Endothelial cell of umbilical vein (primary cell): ENCODE measurements at regions not wholly inside any gene's neighbourhood (a gene's known extent, or its start where the extent isn't known, plus 50 kb on each side); places are given as distances from the start of the nearest gene placed in this dataset.

Experiments used
- BruUV-seq: library from RNA; stranded (reverse); fragments of 400-500 nt; replicated peaks from 2 replicates; lab custom pipeline; 2021; lab: Mats Ljungman, UMichigan
- CTCF ChIA-PET: fragments of 300-600, 350-600 bp; sonication (Branson Sonifier 250); formaldehyde crosslinking; loops from one replicate; lab custom pipeline; 2021; ENCODE audit warnings: antibody characterized with exemption, inconsistent platforms; lab: Charles Lee
- POLR2A ChIA-PET: fragments of 300-600, 350-600 bp; sonication (Branson Sonifier 250); formaldehyde crosslinking; loops from one replicate; lab custom pipeline; 2021; ENCODE audit warnings: antibody characterized with exemption, inconsistent platforms; lab: Charles Lee
- DNase-seq: peaks from one replicate; pipeline ENCODE4 v3.0.0-alpha.2; 2011; ENCODE audit warnings: low read depth, low spot score
- FAIRE-seq: peaks from 2 replicates; lab custom pipeline; 2011; peaks lifted over from hg19 to GRCh38; lab: Jason Lieb, UNC
- H2AFZ ChIP-seq: 2 replicates; pipeline ENCODE4 v1.6.0; 2012; ENCODE audit warnings: low read depth, low read length, control low read depth, inconsistent platforms
- H3K27ac ChIP-seq: 2 replicates; pipeline ENCODE4 v1.5.1; 2011; ENCODE audit warnings: low read depth, mild to moderate bottlenecking, control low read depth, low read length, moderate library complexity; ENCODE audit not compliant: insufficient read depth
- H3K27me3 ChIP-seq, 2 experiments: 2 replicates each; pipeline versions ENCODE4 v1.6.0 to v1.6.1; 2011; ENCODE audit warnings: low read length in 2 of 2, mixed read lengths in 1 of 2; ENCODE audit not compliant: control insufficient read depth in 2 of 2, insufficient read depth in 2 of 2
- H3K36me3 ChIP-seq, 2 experiments: 2 replicates in 1 of 2; 3 replicates in 1 of 2; pipeline ENCODE4 v1.5.1; 2011; ENCODE audit warnings: low read length in 2 of 2, mild to moderate bottlenecking in 1 of 2, moderate library complexity in 1 of 2; ENCODE audit not compliant: control insufficient read depth in 2 of 2, insufficient read depth in 2 of 2; ENCODE audit errors: extremely low read depth in 1 of 2
- H3K4me1 ChIP-seq: 3 replicates; pipeline ENCODE4 v1.5.1; 2011; ENCODE audit warnings: mild to moderate bottlenecking, low read length; ENCODE audit not compliant: control insufficient read depth, insufficient read depth; ENCODE audit errors: extremely low read depth
- H3K4me2 ChIP-seq: 2 replicates; pipeline ENCODE4 v1.6.1; 2011; ENCODE audit warnings: low read length, control low read depth, mixed read lengths; ENCODE audit not compliant: insufficient read depth
- H3K4me3 ChIP-seq, 3 experiments: fragments of 200-600 bp in 1 of 3; sonication (generic), shearing (Covaris generic) in 1 of 3; replicated peaks in 1 of 3; 2 replicates each; pipeline ENCODE4 v1.5.1; 2011 to 2016; ENCODE audit warnings: control low read depth in 3 of 3, low read length in 3 of 3, mild to moderate bottlenecking in 2 of 3, inconsistent platforms in 1 of 3, low read depth in 1 of 3, moderate library complexity in 1 of 3; ENCODE audit not compliant: insufficient read depth in 1 of 3
- H3K79me2 ChIP-seq: 2 replicates; pipeline ENCODE4 v1.6.0; 2012; ENCODE audit warnings: low read length, inconsistent platforms; ENCODE audit not compliant: control insufficient read depth, insufficient read depth
- H3K9ac ChIP-seq: replicated peaks from 2 replicates; pipeline ENCODE3; 2011; ENCODE audit warnings: low read length, control low read depth; ENCODE audit not compliant: insufficient read depth; ENCODE audit errors: extremely low read depth
- H3K9me1 ChIP-seq: replicated peaks from 3 replicates; pipeline ENCODE4 v1.6.0; 2011; ENCODE audit warnings: mild to moderate bottlenecking, low read length; ENCODE audit not compliant: control insufficient read depth, insufficient read depth; ENCODE audit errors: extremely low read depth
- H3K9me3 ChIP-seq: replicated peaks from 2 replicates; pipeline ENCODE4 v1.5.1; 2012; ENCODE audit warnings: low read length, inconsistent platforms; ENCODE audit not compliant: control insufficient read depth, insufficient read depth
- H4K20me1 ChIP-seq: replicated peaks from 2 replicates; pipeline ENCODE3; 2011; ENCODE audit warnings: mild to moderate bottlenecking, low read length; ENCODE audit not compliant: control insufficient read depth, insufficient read depth; ENCODE audit errors: extremely low read depth
- CTCF ChIP-seq, 2 donors: IDR thresholded peaks; 1 replicate in 1 of 2; 2 replicates in 1 of 2; pipeline ENCODE4 v1.5.1; 2011; ENCODE audit warnings: low read length in 2 of 2, mild to moderate bottlenecking in 2 of 2, moderate library complexity in 2 of 2, control low read depth in 1 of 2, inconsistent platforms in 1 of 2, low read depth in 1 of 2; ENCODE audit not compliant: insufficient read depth in 1 of 2; ENCODE audit errors: extremely low read depth in 1 of 2
- EZH2 ChIP-seq: IDR thresholded peaks from 2 replicates; pipeline ENCODE4 v1.6.1; 2012; ENCODE audit warnings: borderline replicate concordance, low read depth, mild to moderate bottlenecking, moderate library complexity, low read length, inconsistent platforms; ENCODE audit not compliant: severe bottlenecking
- FOS ChIP-seq: IDR thresholded peaks from 2 replicates; pipeline ENCODE4 v1.6.1; 2011; ENCODE audit warnings: mild to moderate bottlenecking, low read length, moderate library complexity, borderline replicate concordance; ENCODE audit not compliant: insufficient read depth
- GATA2 ChIP-seq: IDR thresholded peaks from 2 replicates; pipeline ENCODE4 v1.7.0; 2011; ENCODE audit warnings: low read depth, mild to moderate bottlenecking, moderate library complexity, mixed read lengths, low read length; ENCODE audit not compliant: insufficient read length, insufficient read depth
- JUN ChIP-seq: IDR thresholded peaks from 2 replicates; pipeline ENCODE4 v1.6.1; 2011; ENCODE audit warnings: borderline replicate concordance, low read depth; ENCODE audit not compliant: insufficient read length, insufficient read depth
- MAX ChIP-seq: IDR thresholded peaks from 2 replicates; pipeline ENCODE4 v1.6.1; 2011; ENCODE audit not compliant: insufficient read depth, insufficient read length
- MYC ChIP-seq: IDR thresholded peaks from one replicate; pipeline ENCODE4 v1.6.1; 2011; ENCODE audit warnings: mild to moderate bottlenecking, low read depth, low read length
- POLR2A ChIP-seq: IDR thresholded peaks from 2 replicates; pipeline ENCODE4 v1.6.1; 2012; ENCODE audit warnings: low read depth, mild to moderate bottlenecking, control low read depth, low read length
- POLR2AphosphoS5 ChIP-seq: IDR thresholded peaks from 2 replicates; pipeline ENCODE4 v1.6.1; 2012; ENCODE audit warnings: low read depth, mild to moderate bottlenecking, control low read depth, low read length, moderate library complexity; ENCODE audit not compliant: insufficient read depth
- dilution Hi-C: fragments of 300-500 bp; cut with MboI; formaldehyde crosslinking; loops from one replicate; pipeline ENCODE4 v1.15.0; 2019; ENCODE audit warnings: low sequenced_read_pairs; ENCODE audit not compliant: extremely low pct_ligation_motif_present
- intact Hi-C: fragments of 100-400 bp; cut with micrococcal nuclease; formaldehyde crosslinking; loops from one replicate; pipeline ENCODE4 v1.10.0; 2022

GRCh38 chr1:189675712-189676244, 801.9 kb downstream of the BRINP3 start:
- no peak overlapping the region for H2AFZ ChIP-seq
- H3K36me3 ChIP-seq, result no peaks in the 10 kb centered on the region
- no peak overlapping the region for H3K4me2 ChIP-seq
- no peak overlapping the region for H3K9ac ChIP-seq
- ChIA-PET POLR2A (no interaction called here), CTCF (interaction anchor here (1.1 to 1.7 kb wide), 2 partner anchors 10 to 23 kb away, joined by 3 to 5 read pairs; no protein-coding TSS in a partner anchor)
- H3K4me3 ChIP-seq, result no peak overlapping the region
- H3K4me1 ChIP-seq, result no peaks in the 10 kb centered on the region
- FAIRE-seq (no peak), DNase-seq (no peak)
- H3K79me2 ChIP-seq, result no peaks in the 10 kb centered on the region
- no TSS peak for BruUV-seq
- intact Hi-C loops, result loop anchor here (10.0 kb wide), 1 partner anchor 241 kb away; no protein-coding TSS in a partner anchor
- dilution Hi-C loops, result no loop called here
- TF ChIP-seq FOS (no peak), CTCF (IDR thresholded peaks at IDR 0.05; ENCODE audit: extremely low read depth in 1 of 2, insufficient read depth in 1 of 2, low read depth in 1 of 2, low read length in 2 of 2) (no peak), EZH2 (no peak), JUN (no peak), MAX (no peak), POLR2AphosphoS5 (no peak), MYC (no peak), POLR2A (no peak), GATA2 (no peak)
- no peaks in the 10 kb centered on the region for H3K9me1 ChIP-seq
- H3K27me3 ChIP-seq, result no peaks in the 10 kb centered on the region
- no peaks in the 10 kb centered on the region for H4K20me1 ChIP-seq
- H3K27ac ChIP-seq, result no peak overlapping the region
- no peaks in the 10 kb centered on the region for H3K9me3 ChIP-seq
